OCI-LY3 (cell line): ENCODE measurements at regions not wholly inside any gene's neighbourhood (a gene's known extent, or its start where the extent isn't known, plus 50 kb on each side); places are given as distances from the start of the nearest gene placed in this dataset.

Source experiments
- H2AFZ ChIP-seq: fragments of 200-600, 300-600 bp; shearing (Covaris generic); 2 replicates; pipeline ENCODE4 v1.6.0; 2014; ENCODE audit warnings: antibody characterized with exemption, low read depth, low read length
- H3K27ac ChIP-seq: fragments of 200-600, 300-600 bp; sonication (generic); 2 replicates; pipeline ENCODE4 v1.5.1; 2014; ENCODE audit warnings: mild to moderate bottlenecking, low read length, moderate library complexity, mixed read lengths
- H3K27me3 ChIP-seq: fragments of 200-600, 300-600 bp; sonication (generic); 2 replicates; pipeline ENCODE4 v1.6.1; 2014; ENCODE audit warnings: low read depth, low read length, mixed read lengths
- H3K36me3 ChIP-seq: fragments of 200-600, 300-600 bp; sonication (generic); replicated peaks from 2 replicates; pipeline ENCODE3; 2014; ENCODE audit warnings: low read depth, low read length, mixed read lengths
- H3K4me1 ChIP-seq: fragments of 300-600, 200-600 bp; sonication (generic); 2 replicates; pipeline ENCODE4 v1.6.1; 2014; ENCODE audit warnings: low read length, mixed read lengths
- H3K4me2 ChIP-seq: fragments of 200-600, 300-600 bp; sonication (generic); 2 replicates; pipeline ENCODE4 v1.6.1; 2014; ENCODE audit warnings: low read length, mixed read lengths
- H3K4me3 ChIP-seq: fragments of 300-600, 200-600 bp; sonication (generic); 2 replicates; pipeline ENCODE4 v1.5.1; 2014; ENCODE audit warnings: antibody characterized with exemption, mild to moderate bottlenecking, low read length, moderate library complexity
- H3K79me2 ChIP-seq: fragments of 300-600, 200-600 bp; shearing (Covaris generic); 2 replicates; pipeline ENCODE4 v1.6.1; 2014; ENCODE audit warnings: mild to moderate bottlenecking, low read length, mixed read lengths
- H3K9ac ChIP-seq: fragments of 300-600, 200-600 bp; shearing (Covaris generic); 2 replicates; pipeline ENCODE4 v1.6.0; 2014; ENCODE audit warnings: mild to moderate bottlenecking, low read length, moderate library complexity
- H3K9me3 ChIP-seq: fragments of 200-600, 300-600 bp; shearing (Covaris generic); 2 replicates; pipeline ENCODE4 v1.6.1; 2014; ENCODE audit warnings: low read length, mixed read lengths; ENCODE audit not compliant: insufficient read depth
- H4K20me1 ChIP-seq: fragments of 200-600, 300-600 bp; sonication (generic); 2 replicates; pipeline ENCODE4 v1.6.1; 2016; ENCODE audit warnings: low read length, mixed read lengths; ENCODE audit not compliant: insufficient read depth
- CTCF ChIP-seq: fragments of 200-600, 300-600 bp; sonication (generic); IDR thresholded peaks from 2 replicates; pipeline ENCODE4 v1.5.1; 2014; ENCODE audit warnings: antibody characterized with exemption, low read length, low read depth
- EZH2phosphoT487 ChIP-seq: fragments of 200-600 bp; shearing (Covaris generic); IDR thresholded peaks from 2 replicates; pipeline ENCODE4 v1.6.1; 2018; ENCODE audit warnings: antibody characterized with exemption, mixed run types, low read depth

GRCh38 chr15:47492195-47492594, 225.1 kb upstream of the SEMA6D start:
- Histone ChIP-seq H3K27me3 (peaks cover 2% of the 10 kb centered on the region; the same call in 1 of the 2 replicates), H3K4me3 (no peak overlapping the region), H3K4me1 (no peaks in the 10 kb centered on the region), H3K27ac (no peak overlapping the region), H3K79me2 (no peaks in the 10 kb centered on the region), H3K36me3 (no peaks in the 10 kb centered on the region), H3K9ac (no peak overlapping the region), H4K20me1 (no peaks in the 10 kb centered on the region), H3K9me3 (no peaks in the 10 kb centered on the region), H3K4me2 (no peak overlapping the region), H2AFZ (no peak overlapping the region)
- no peak for TF ChIP-seq CTCF
- TF ChIP-seq EZH2phosphoT487 = no peak

DNA sequence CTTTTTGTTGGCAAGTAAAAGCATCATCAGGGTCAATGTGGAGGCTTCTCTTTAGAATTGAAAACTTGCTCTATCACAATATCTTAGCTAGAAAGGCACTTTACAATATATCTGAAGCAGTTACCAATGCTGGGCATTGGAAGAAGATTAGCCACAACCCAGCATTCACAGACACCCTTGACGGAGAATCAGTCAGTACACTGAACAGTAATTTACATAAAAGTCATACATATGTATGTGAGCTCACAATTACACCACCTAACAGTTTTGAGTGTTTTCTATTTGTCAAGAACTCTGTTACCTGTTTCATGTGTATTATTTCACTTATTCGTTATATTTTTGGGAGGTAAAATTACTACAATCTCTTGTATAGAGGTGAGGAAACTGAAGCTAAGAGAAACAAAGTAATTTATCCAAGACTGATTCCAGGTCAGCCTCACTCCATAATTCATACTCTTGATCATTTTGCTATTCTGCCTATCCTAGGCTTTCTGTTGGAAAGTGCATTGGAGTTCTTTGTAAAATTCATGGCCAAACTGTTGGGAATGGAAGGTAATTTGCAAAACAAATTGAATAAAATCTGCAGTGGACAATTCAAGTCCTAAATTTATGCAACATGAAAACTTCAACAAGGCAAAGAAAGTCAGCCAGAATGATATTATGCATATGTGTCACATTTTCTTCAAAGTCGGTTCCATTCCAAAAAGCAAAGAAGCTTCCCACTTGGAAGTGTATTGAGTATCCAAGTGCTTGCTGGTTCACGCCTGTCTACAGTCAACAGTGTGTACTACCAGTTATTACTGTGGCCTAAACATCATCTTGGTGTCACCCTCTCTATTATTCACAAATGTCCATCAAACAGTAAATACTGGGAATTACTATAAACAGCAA, 223.7 kb upstream of the SEMA6D start:
- no peaks in the 10 kb centered on the region for H3K9me3 ChIP-seq
- no peak for TF ChIP-seq EZH2phosphoT487
- TF ChIP-seq CTCF = no peak

GRCh38 chr15:47496343-47497185, 220.7 kb upstream of the SEMA6D start:
- H3K79me2 ChIP-seq = no peaks in the 10 kb centered on the region

More for the DNA sequence above, 223.7 kb upstream of the SEMA6D start:
- no peak overlapping the region for H2AFZ ChIP-seq
- no peaks in the 10 kb centered on the region for H3K36me3 ChIP-seq
- H3K9ac ChIP-seq = no peak overlapping the region
- H4K20me1 ChIP-seq = no peaks in the 10 kb centered on the region
- no peaks in the 10 kb centered on the region for H3K4me1 ChIP-seq
- no peaks in the 10 kb centered on the region for H3K79me2 ChIP-seq
- no peak overlapping the region for H3K27ac ChIP-seq
- no peak overlapping the region for H3K4me3 ChIP-seq
- H3K27me3 ChIP-seq = peaks cover 2% of the 10 kb centered on the region; the same call in 1 of the 2 replicates
- H3K4me2 ChIP-seq = no peak overlapping the region

More at GRCh38 chr15:47496343-47497185, 220.7 kb upstream of the SEMA6D start:
- Histone ChIP-seq H3K9ac (no peak overlapping the region), H3K27me3 (peaks cover 2% of the 10 kb centered on the region; the same call in 1 of the 2 replicates), H3K4me3 (no peak overlapping the region), H3K9me3 (no peaks in the 10 kb centered on the region), H4K20me1 (no peaks in the 10 kb centered on the region), H3K4me2 (no peak overlapping the region), H3K27ac (no peak overlapping the region), H3K4me1 (no peaks in the 10 kb centered on the region), H2AFZ (no peak overlapping the region), H3K36me3 (no peaks in the 10 kb centered on the region)
- TF ChIP-seq CTCF = no peak
